HL-60 (cell line): ENCODE measurements at regions not wholly inside any gene's neighbourhood (a gene's known extent, or its start where the extent isn't known, plus 50 kb on each side); places are given as distances from the start of the nearest gene placed in this dataset.

Source experiments
- DNase-seq, 2 experiments: peaks; one replicate each; pipeline ENCODE4 v3.0.0-alpha.2; 2010 to 2020; ENCODE audit warnings: low read depth in 1 of 2, low spot score in 1 of 2
- H3K27ac ChIP-seq: fragments of 250-450 bp; sonication (Bioruptor Pico); replicated peaks from 2 replicates; pipeline ENCODE4 v1.5.1; 2020; ENCODE audit warnings: mild to moderate bottlenecking, moderate library complexity
- H3K27me3 ChIP-seq: fragments of 250-450 bp; sonication (Bioruptor Pico); 2 replicates; pipeline ENCODE4 v1.5.1; 2021; ENCODE audit warnings: mild to moderate bottlenecking, moderate library complexity; ENCODE audit not compliant: insufficient read depth, poor library complexity, severe bottlenecking
- H3K4me3 ChIP-seq: replicated peaks from 2 replicates; pipeline ENCODE4 v1.5.1; 2011; ENCODE audit warnings: mild to moderate bottlenecking, control low read depth, low read length; ENCODE audit not compliant: insufficient read depth
- GABPA ChIP-seq: IDR thresholded peaks from 2 replicates; pipeline ENCODE4 v1.6.1; 2012; ENCODE audit warnings: low read depth
- POLR2AphosphoS5 ChIP-seq: IDR thresholded peaks from 2 replicates; pipeline ENCODE4 v1.6.1; 2012; ENCODE audit warnings: low read depth
- SPI1 ChIP-seq: IDR thresholded peaks from 2 replicates; pipeline ENCODE4 v1.6.1; 2012; ENCODE audit warnings: low read depth, mild to moderate bottlenecking, borderline replicate concordance
- TF ChIP-seq, protein P1 (sequence below): IDR thresholded peaks from one replicate; pipeline ENCODE4 v1.5.1; 2011; ENCODE audit warnings: low read length, control low read depth, inconsistent platforms; ENCODE audit not compliant: insufficient read depth
- TF ChIP-seq, protein P2 (sequence below): IDR thresholded peaks from 2 replicates; pipeline ENCODE4 v1.6.1; 2012; ENCODE audit warnings: low read depth; ENCODE audit not compliant: insufficient replicate concordance

DNA sequence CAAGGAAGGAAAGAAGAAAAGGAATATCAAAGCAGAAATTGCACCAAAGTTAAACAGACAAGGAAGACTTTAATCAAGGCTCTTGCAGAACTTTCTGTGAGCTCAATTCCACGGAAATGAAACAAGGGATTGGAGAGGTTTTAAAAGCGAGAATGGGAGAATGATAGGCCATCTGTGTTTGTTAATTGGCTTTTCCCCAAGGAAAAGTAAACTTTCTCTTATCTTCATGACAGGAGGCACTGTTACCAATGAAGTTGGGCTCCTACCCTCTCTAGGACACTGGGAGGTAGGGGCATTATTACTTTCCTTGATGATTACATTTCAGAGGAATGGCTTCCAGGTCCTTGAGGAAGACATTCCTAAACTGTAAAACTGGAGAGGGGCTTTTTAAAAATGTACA is 328.8 kb upstream of the NWD2 start:
- TF ChIP-seq SPI1 (no peak), POLR2AphosphoS5 (no peak)
- no peak overlapping the region for H3K4me3 ChIP-seq
- no peak overlapping the region for H3K27ac ChIP-seq
- no peak for DNase-seq
- no peaks in the 10 kb centered on the region for H3K27me3 ChIP-seq

DNA sequence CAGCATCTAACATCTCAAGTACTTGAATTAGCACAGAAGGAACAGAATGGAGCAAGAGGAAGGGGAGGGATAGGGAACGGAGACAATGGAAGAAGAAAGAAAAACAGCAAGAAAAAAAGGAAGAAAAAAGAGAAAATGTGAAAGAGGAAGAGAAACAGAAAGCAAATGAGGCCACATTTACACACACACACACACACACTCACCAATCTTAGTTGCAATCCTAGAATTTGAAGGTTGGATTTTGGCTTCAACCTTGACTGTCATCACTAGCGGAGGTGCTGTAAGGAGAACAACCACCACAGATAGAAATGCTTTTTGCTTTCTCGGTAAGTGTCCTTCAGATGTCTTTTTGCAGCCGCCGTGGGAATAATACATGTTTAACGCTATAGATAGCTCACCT is 327.1 kb upstream of the NWD2 start:
- Histone ChIP-seq H3K27me3 (no peaks in the 10 kb centered on the region), H3K4me3 (no peak overlapping the region), H3K27ac (no peak overlapping the region)
- no peak for DNase-seq
- no peak for TF ChIP-seq GABPA
- TF ChIP-seq, protein P1, sequence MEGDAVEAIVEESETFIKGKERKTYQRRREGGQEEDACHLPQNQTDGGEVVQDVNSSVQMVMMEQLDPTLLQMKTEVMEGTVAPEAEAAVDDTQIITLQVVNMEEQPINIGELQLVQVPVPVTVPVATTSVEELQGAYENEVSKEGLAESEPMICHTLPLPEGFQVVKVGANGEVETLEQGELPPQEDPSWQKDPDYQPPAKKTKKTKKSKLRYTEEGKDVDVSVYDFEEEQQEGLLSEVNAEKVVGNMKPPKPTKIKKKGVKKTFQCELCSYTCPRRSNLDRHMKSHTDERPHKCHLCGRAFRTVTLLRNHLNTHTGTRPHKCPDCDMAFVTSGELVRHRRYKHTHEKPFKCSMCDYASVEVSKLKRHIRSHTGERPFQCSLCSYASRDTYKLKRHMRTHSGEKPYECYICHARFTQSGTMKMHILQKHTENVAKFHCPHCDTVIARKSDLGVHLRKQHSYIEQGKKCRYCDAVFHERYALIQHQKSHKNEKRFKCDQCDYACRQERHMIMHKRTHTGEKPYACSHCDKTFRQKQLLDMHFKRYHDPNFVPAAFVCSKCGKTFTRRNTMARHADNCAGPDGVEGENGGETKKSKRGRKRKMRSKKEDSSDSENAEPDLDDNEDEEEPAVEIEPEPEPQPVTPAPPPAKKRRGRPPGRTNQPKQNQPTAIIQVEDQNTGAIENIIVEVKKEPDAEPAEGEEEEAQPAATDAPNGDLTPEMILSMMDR, result no peak

DNA sequence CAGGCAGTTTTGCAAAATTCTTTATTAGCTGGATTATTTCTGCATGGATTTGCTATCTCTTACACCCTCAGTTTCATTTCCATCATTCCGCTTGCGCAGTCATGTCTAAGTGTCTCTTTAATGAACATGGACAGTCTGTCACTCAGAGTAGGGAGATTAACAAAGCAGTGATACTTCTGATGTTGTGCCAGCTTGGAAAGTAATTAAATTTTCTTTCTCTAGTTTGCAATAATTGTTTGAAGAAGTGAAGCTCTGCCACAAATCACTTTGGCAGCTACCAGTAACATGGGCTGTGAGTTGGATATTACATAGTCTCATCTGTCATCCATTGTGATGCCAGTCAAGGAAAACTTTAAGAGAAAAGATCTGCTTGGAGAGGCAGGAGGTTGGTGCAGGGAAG is 324.8 kb upstream of the NWD2 start:
- TF ChIP-seq, protein P2, sequence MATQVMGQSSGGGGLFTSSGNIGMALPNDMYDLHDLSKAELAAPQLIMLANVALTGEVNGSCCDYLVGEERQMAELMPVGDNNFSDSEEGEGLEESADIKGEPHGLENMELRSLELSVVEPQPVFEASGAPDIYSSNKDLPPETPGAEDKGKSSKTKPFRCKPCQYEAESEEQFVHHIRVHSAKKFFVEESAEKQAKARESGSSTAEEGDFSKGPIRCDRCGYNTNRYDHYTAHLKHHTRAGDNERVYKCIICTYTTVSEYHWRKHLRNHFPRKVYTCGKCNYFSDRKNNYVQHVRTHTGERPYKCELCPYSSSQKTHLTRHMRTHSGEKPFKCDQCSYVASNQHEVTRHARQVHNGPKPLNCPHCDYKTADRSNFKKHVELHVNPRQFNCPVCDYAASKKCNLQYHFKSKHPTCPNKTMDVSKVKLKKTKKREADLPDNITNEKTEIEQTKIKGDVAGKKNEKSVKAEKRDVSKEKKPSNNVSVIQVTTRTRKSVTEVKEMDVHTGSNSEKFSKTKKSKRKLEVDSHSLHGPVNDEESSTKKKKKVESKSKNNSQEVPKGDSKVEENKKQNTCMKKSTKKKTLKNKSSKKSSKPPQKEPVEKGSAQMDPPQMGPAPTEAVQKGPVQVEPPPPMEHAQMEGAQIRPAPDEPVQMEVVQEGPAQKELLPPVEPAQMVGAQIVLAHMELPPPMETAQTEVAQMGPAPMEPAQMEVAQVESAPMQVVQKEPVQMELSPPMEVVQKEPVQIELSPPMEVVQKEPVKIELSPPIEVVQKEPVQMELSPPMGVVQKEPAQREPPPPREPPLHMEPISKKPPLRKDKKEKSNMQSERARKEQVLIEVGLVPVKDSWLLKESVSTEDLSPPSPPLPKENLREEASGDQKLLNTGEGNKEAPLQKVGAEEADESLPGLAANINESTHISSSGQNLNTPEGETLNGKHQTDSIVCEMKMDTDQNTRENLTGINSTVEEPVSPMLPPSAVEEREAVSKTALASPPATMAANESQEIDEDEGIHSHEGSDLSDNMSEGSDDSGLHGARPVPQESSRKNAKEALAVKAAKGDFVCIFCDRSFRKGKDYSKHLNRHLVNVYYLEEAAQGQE, result no peak
- TF ChIP-seq SPI1, result no peak
- TF ChIP-seq, protein P1, result no peak
- Histone ChIP-seq H3K4me3 (no peak overlapping the region), H3K27ac (no peak overlapping the region), H3K27me3 (no peaks in the 10 kb centered on the region)
- no peak for DNase-seq

DNA sequence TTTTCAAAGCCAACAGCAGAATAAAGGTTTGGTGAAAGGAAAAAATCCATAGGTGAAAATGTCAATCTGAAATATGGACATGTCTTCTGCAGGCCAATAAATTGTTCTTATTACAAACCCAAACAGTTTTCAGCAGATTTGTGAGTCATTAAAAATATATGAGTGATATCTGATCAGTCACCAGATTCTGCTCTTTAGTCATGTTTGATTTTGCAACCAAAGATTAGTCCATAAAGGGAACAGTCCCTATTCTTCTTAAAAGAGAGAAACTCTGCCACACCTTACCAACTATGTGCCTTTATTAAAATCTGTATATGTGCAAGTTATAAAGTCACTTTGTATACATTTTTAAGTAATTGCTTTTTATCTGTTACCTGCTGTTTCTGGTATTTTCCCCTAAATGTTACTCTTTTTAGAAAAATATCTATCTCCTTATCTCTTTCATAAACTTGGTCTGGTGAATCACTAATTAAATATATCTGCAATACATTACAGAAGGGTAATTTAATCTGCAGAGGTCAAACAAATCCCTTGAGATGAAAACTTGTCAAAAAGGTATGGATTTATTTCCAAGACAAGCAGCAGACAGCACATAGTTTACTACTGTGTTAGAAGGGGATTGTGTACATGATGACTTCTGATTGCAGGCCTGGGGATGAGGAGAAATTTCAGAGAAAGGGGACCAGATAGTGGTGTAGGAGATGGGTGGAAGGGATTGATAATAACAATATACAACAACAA is 322.9 kb upstream of the NWD2 start:
- TF ChIP-seq POLR2AphosphoS5 (no peak), GABPA (no peak), SPI1 (no peak)
- TF ChIP-seq, protein P1, result no peak
- TF ChIP-seq, protein P2, result no peak
- no peak for DNase-seq
- no peak overlapping the region for H3K27ac ChIP-seq
- H3K27me3 ChIP-seq, result no peaks in the 10 kb centered on the region
- no peak overlapping the region for H3K4me3 ChIP-seq
